Panc1 (cell line): ENCODE measurements at regions not wholly inside any gene's neighbourhood (a gene's known extent, or its start where the extent isn't known, plus 50 kb on each side); places are given as distances from the start of the nearest gene placed in this dataset.

Source experiments
- SIN3A ChIP-seq: IDR thresholded peaks from 2 replicates; pipeline ENCODE4 v1.6.1; 2012; ENCODE audit warnings: low read depth, mild to moderate bottlenecking, low read length, moderate library complexity, borderline replicate concordance; ENCODE audit not compliant: insufficient read depth
- TF ChIP-seq, protein P1 (sequence below): fragments of 450-650 bp; IDR thresholded peaks from 2 replicates; pipeline ENCODE4 v1.5.1; 2017; ENCODE audit warnings: mild to moderate bottlenecking
- TF ChIP-seq, protein P2 (sequence below), 2 experiments: IDR thresholded peaks; 2 replicates each; pipeline ENCODE4 v1.6.1; 2011 to 2012; ENCODE audit warnings: low read depth in 2 of 2, control low read depth in 1 of 2, low read length in 1 of 2, mild to moderate bottlenecking in 1 of 2, moderate library complexity in 1 of 2; ENCODE audit not compliant: insufficient read depth in 1 of 2

DNA sequence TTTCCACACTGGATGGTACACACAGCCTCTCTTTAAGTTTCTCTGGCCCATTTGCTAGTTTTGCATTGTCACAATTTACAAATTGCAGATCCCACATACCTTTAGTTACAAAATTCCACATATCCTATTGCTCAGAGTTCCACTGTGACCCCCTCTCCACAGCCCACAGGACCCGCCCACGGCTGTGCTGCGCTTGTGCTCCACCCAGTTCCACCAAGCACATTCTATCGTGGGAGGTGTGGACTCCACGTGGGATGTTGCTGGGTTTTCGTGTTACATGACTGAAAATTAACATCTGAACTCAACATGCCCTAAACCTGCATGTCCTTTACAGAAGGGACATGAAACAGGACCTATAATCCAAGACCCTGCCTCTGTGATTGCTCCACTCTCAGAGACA, 423.0 kb downstream of the IRS2 start:
- TF ChIP-seq, protein P1, sequence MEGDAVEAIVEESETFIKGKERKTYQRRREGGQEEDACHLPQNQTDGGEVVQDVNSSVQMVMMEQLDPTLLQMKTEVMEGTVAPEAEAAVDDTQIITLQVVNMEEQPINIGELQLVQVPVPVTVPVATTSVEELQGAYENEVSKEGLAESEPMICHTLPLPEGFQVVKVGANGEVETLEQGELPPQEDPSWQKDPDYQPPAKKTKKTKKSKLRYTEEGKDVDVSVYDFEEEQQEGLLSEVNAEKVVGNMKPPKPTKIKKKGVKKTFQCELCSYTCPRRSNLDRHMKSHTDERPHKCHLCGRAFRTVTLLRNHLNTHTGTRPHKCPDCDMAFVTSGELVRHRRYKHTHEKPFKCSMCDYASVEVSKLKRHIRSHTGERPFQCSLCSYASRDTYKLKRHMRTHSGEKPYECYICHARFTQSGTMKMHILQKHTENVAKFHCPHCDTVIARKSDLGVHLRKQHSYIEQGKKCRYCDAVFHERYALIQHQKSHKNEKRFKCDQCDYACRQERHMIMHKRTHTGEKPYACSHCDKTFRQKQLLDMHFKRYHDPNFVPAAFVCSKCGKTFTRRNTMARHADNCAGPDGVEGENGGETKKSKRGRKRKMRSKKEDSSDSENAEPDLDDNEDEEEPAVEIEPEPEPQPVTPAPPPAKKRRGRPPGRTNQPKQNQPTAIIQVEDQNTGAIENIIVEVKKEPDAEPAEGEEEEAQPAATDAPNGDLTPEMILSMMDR, result no peak
- TF ChIP-seq SIN3A, result no peak
- TF ChIP-seq, protein P2, sequence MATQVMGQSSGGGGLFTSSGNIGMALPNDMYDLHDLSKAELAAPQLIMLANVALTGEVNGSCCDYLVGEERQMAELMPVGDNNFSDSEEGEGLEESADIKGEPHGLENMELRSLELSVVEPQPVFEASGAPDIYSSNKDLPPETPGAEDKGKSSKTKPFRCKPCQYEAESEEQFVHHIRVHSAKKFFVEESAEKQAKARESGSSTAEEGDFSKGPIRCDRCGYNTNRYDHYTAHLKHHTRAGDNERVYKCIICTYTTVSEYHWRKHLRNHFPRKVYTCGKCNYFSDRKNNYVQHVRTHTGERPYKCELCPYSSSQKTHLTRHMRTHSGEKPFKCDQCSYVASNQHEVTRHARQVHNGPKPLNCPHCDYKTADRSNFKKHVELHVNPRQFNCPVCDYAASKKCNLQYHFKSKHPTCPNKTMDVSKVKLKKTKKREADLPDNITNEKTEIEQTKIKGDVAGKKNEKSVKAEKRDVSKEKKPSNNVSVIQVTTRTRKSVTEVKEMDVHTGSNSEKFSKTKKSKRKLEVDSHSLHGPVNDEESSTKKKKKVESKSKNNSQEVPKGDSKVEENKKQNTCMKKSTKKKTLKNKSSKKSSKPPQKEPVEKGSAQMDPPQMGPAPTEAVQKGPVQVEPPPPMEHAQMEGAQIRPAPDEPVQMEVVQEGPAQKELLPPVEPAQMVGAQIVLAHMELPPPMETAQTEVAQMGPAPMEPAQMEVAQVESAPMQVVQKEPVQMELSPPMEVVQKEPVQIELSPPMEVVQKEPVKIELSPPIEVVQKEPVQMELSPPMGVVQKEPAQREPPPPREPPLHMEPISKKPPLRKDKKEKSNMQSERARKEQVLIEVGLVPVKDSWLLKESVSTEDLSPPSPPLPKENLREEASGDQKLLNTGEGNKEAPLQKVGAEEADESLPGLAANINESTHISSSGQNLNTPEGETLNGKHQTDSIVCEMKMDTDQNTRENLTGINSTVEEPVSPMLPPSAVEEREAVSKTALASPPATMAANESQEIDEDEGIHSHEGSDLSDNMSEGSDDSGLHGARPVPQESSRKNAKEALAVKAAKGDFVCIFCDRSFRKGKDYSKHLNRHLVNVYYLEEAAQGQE (IDR thresholded peaks at IDR 0.05; ENCODE audit: insufficient read depth in 1 of 2, low read depth in 2 of 2, low read length in 1 of 2), result no peak
